GM12875 (cell line): ENCODE measurements at regions not wholly inside any gene's neighbourhood (a gene's known extent, or its start where the extent isn't known, plus 50 kb on each side); places are given as distances from the start of the nearest gene placed in this dataset.

ENCODE experiments used
- H3K4me3 ChIP-seq: one replicate; pipeline ENCODE4 v1.5.1; 2011; ENCODE audit warnings: low read depth, low read length, control low read depth
- CTCF ChIP-seq: IDR thresholded peaks from 2 replicates; pipeline ENCODE4 v1.5.1; 2011; ENCODE audit warnings: low read depth, mild to moderate bottlenecking, control low read depth, inconsistent platforms, low read length, moderate library complexity, borderline replicate concordance; ENCODE audit not compliant: insufficient read depth

- TF ChIP-seq CTCF: no peak
- H3K4me3 ChIP-seq: no peak overlapping the region
These were observed 552.3 kb downstream of the PRDM9 start for GRCh38 chr5:24059716-24060115.

- H3K4me3 ChIP-seq: no peak overlapping the region
- no peak for TF ChIP-seq CTCF
These were observed 558.4 kb downstream of the PRDM9 start for GRCh38 chr5:24065779-24066178.

- TF ChIP-seq CTCF: no peak
- no peak overlapping the region for H3K4me3 ChIP-seq
These were observed 559.8 kb downstream of the PRDM9 start for GRCh38 chr5:24067208-24067607.

- H3K4me3 ChIP-seq: no peak overlapping the region
- no peak for TF ChIP-seq CTCF
These were observed 561.1 kb downstream of the PRDM9 start for GRCh38 chr5:24068524-24068923.

GRCh38 chr5:24073107-24073506 is 565.7 kb downstream of the PRDM9 start:
- TF ChIP-seq CTCF: no peak
- no peak overlapping the region for H3K4me3 ChIP-seq

- TF ChIP-seq CTCF: no peak
- H3K4me3 ChIP-seq: no peak overlapping the region
These were observed 564.7 kb downstream of the CDH10 start for GRCh38 chr5:24080046-24080445.

GRCh38 chr5:24094081-24094679 is 550.6 kb downstream of the CDH10 start:
- TF ChIP-seq CTCF: no peak
- no peak overlapping the region for H3K4me3 ChIP-seq
